Activated CD8-positive, alpha-beta T cell treated with anti-CD3 and anti-CD28 coated beads for 36 hours (primary cell): ENCODE measurements at regions not wholly inside any gene's neighbourhood (a gene's known extent, or its start where the extent isn't known, plus 50 kb on each side); places are given as distances from the start of the nearest gene placed in this dataset.

Source experiments
- ATAC-seq: fragments of 200-7000 bp; cut with Tn5 transposase; one replicate; pipeline ENCODE4 v1.10.0; 2021; ENCODE audit warnings: mild to moderate bottlenecking, moderate library complexity
- CTCF ChIA-PET: fragments of 350-600 bp; sonication (Branson Sonifier 250); formaldehyde crosslinking; loops from one replicate; lab custom pipeline; 2021; ENCODE audit warnings: antibody characterized with exemption; lab: Charles Lee
- POLR2A ChIA-PET: fragments of 350-600 bp; sonication (Branson Sonifier 250); formaldehyde crosslinking; loops from one replicate; lab custom pipeline; 2021; ENCODE audit warnings: antibody characterized with exemption; lab: Charles Lee
- DNase-seq: peaks from one replicate; pipeline ENCODE4 v3.0.0-alpha.2; 2020
- H3K27ac Mint-ChIP-seq: one replicate; pipeline ENCODE4 v1.8.0; 2021; ENCODE audit warnings: mild to moderate bottlenecking, mixed read lengths
- H3K27me3 Mint-ChIP-seq: one replicate; pipeline ENCODE4 v1.8.0; 2021; ENCODE audit warnings: mixed read lengths
- H3K36me3 Mint-ChIP-seq: one replicate; pipeline ENCODE4 v1.8.0; 2021; ENCODE audit warnings: low read depth, mixed read lengths
- H3K4me1 Mint-ChIP-seq: one replicate; pipeline ENCODE4 v1.8.0; 2021; ENCODE audit warnings: low read depth, mixed read lengths
- H3K4me3 Mint-ChIP-seq: one replicate; pipeline ENCODE4 v1.8.0; 2021; ENCODE audit warnings: mild to moderate bottlenecking, moderate library complexity, mixed read lengths
- H3K9me3 Mint-ChIP-seq: one replicate; pipeline ENCODE4 v1.8.0; 2021; ENCODE audit warnings: mixed read lengths
- CTCF ChIP-seq: fragments of 200-600 bp; IDR thresholded peaks from one replicate; pipeline ENCODE4 v1.8.0; 2022; ENCODE audit warnings: antibody characterized with exemption, mild to moderate bottlenecking
- intact Hi-C: fragments of 100-400 bp; cut with micrococcal nuclease; formaldehyde crosslinking; loops from one replicate; pipeline ENCODE4 v1.10.0; 2022

GRCh38 chr2:108076527-108076926, 90.2 kb downstream of the SLC5A7 start:
- Mint-ChIP-seq H3K27me3 (no peaks in the 10 kb centered on the region), H3K4me1 (no peaks in the 10 kb centered on the region), H3K27ac (no peak overlapping the region), H3K4me3 (no peak overlapping the region), H3K36me3 (no peaks in the 10 kb centered on the region), H3K9me3 (no peaks in the 10 kb centered on the region)
- ATAC-seq (no peak), DNase-seq (no peak)
- no peak for TF ChIP-seq CTCF
- intact Hi-C loops, result no loop called here
- POLR2A ChIA-PET, result no interaction called here
- CTCF ChIA-PET, result no interaction called here

GRCh38 chr2:108079736-108080135, 93.4 kb downstream of the SLC5A7 start:
- H3K27ac Mint-ChIP-seq, result no peak overlapping the region
- H3K9me3 Mint-ChIP-seq, result no peaks in the 10 kb centered on the region
- H3K36me3 Mint-ChIP-seq, result no peaks in the 10 kb centered on the region

GRCh38 chr2:108080177-108080576, 93.9 kb downstream of the SLC5A7 start:
- DNase-seq (no peak), ATAC-seq (no peak)
- Mint-ChIP-seq H3K36me3 (no peaks in the 10 kb centered on the region), H3K9me3 (no peaks in the 10 kb centered on the region), H3K4me3 (no peak overlapping the region), H3K27me3 (peaks cover 1% of the 10 kb centered on the region), H3K27ac (no peak overlapping the region), H3K4me1 (no peaks in the 10 kb centered on the region)
- TF ChIP-seq CTCF, result no peak
- intact Hi-C loops, result no loop called here
- ChIA-PET POLR2A (no interaction called here), CTCF (no interaction called here)

More at GRCh38 chr2:108079736-108080135, 93.4 kb downstream of the SLC5A7 start:
- peaks cover 1% of the 10 kb centered on the region for H3K27me3 Mint-ChIP-seq
- ChIA-PET CTCF (no interaction called here), POLR2A (no interaction called here)
- DNase-seq (no peak), ATAC-seq (no peak)
- H3K4me3 Mint-ChIP-seq, result no peak overlapping the region
- no peaks in the 10 kb centered on the region for H3K4me1 Mint-ChIP-seq
- TF ChIP-seq CTCF, result no peak
- intact Hi-C loops, result no loop called here

- TF ChIP-seq CTCF, result no peak
- Mint-ChIP-seq H3K4me3 (no peak overlapping the region), H3K27me3 (peaks cover 1% of the 10 kb centered on the region), H3K4me1 (no peaks in the 10 kb centered on the region), H3K27ac (no peak overlapping the region), H3K9me3 (no peaks in the 10 kb centered on the region), H3K36me3 (no peaks in the 10 kb centered on the region)
- no peak for ATAC-seq
- no peak for DNase-seq
- ChIA-PET CTCF (no interaction called here), POLR2A (no interaction called here)
- intact Hi-C loops, result no loop called here
Measured at GRCh38 chr2:108082978-108083377, 96.7 kb downstream of the SLC5A7 start.

GRCh38 chr2:108084311-108084710, 98.0 kb downstream of the SLC5A7 start:
- no peak overlapping the region for H3K4me3 Mint-ChIP-seq
- POLR2A ChIA-PET, result no interaction called here
- no peak for ATAC-seq

More at GRCh38 chr2:108084311-108084710, 98.0 kb downstream of the SLC5A7 start:
- peaks cover 1% of the 10 kb centered on the region for H3K27me3 Mint-ChIP-seq
- intact Hi-C loops, result no loop called here
- H3K27ac Mint-ChIP-seq, result no peak overlapping the region
- no peaks in the 10 kb centered on the region for H3K36me3 Mint-ChIP-seq
- H3K4me1 Mint-ChIP-seq, result no peaks in the 10 kb centered on the region
- CTCF ChIA-PET, result no interaction called here
- no peak for DNase-seq
- H3K9me3 Mint-ChIP-seq, result no peaks in the 10 kb centered on the region
- TF ChIP-seq CTCF, result no peak
